ENCODE measurements at regions not wholly inside any gene's neighbourhood (a gene's known extent, or its start where the extent isn't known, plus 50 kb on each side); places are given as distances from the start of the nearest gene placed in this dataset.

DNA sequence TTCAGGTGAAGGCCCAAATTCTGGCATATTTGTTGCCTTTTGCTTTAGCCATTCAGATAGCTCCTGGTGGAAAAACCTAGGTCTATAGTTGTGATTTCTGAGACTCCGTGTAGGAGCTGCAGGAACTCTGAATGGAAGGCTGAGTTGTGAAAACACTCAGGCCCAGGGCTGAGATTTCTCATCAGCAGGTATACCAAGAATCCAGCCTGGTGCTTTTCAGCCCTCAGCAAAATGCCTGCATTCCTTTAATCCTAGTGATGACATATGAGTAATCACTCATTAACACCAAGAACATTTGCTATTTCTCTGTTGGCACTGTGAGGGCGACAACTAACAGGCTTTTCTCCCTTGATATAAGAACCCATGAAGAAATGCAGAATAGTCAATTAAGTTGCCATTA, 546.1 kb upstream of the MAN1A1 start:
- peaks cover 2% of the 10 kb centered on the region; the same call in 1 of the 2 replicates for H3K27me3 Mint-ChIP-seq (ENCODE audit: insufficient read depth)
- H3K4me1 Mint-ChIP-seq (ENCODE audit: low read depth) = no peaks in the 10 kb centered on the region
- H3K27ac Mint-ChIP-seq = no peak overlapping the region
- H3K36me3 Mint-ChIP-seq (ENCODE audit: low read depth) = no peaks in the 10 kb centered on the region
- no peak for DNase-seq
- TF ChIP-seq, protein P1, sequence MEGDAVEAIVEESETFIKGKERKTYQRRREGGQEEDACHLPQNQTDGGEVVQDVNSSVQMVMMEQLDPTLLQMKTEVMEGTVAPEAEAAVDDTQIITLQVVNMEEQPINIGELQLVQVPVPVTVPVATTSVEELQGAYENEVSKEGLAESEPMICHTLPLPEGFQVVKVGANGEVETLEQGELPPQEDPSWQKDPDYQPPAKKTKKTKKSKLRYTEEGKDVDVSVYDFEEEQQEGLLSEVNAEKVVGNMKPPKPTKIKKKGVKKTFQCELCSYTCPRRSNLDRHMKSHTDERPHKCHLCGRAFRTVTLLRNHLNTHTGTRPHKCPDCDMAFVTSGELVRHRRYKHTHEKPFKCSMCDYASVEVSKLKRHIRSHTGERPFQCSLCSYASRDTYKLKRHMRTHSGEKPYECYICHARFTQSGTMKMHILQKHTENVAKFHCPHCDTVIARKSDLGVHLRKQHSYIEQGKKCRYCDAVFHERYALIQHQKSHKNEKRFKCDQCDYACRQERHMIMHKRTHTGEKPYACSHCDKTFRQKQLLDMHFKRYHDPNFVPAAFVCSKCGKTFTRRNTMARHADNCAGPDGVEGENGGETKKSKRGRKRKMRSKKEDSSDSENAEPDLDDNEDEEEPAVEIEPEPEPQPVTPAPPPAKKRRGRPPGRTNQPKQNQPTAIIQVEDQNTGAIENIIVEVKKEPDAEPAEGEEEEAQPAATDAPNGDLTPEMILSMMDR (IDR thresholded peaks at IDR 0.05) = no peak
- H3K9me3 Mint-ChIP-seq = peaks cover 53% of the 10 kb centered on the region
- H3K4me3 Mint-ChIP-seq = no peak overlapping the region

DNA sequence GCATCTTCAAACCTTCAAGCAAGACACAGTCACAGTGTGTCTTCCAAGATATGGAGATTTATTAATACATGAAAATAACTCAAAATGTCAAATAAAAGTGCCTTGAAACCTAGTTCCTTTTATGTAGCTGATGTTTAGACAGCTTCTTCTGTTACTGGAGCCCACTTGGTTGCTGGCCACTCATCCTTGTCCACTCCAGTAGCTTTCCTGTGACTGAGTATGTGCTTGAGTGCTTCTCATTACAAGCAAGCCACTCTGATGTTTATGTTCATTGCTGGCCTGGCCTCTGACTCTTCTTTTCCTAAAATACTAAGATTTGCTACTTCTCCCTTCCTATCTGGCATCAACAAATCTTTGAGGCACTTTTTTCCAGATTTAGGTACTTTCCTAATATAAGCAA, 545.2 kb upstream of the MAN1A1 start:
- no peak for DNase-seq
- peaks cover 2% of the 10 kb centered on the region; the same call in 1 of the 2 replicates for H3K27me3 Mint-ChIP-seq (ENCODE audit: insufficient read depth)
- H3K36me3 Mint-ChIP-seq (ENCODE audit: low read depth) = no peaks in the 10 kb centered on the region
- no peaks in the 10 kb centered on the region for H3K4me1 Mint-ChIP-seq (ENCODE audit: low read depth)
- no peak overlapping the region for H3K27ac Mint-ChIP-seq
- H3K4me3 Mint-ChIP-seq = no peak overlapping the region
- H3K9me3 Mint-ChIP-seq = peaks cover 60% of the 10 kb centered on the region
- TF ChIP-seq, protein P1 (IDR thresholded peaks at IDR 0.05) = no peak

DNA sequence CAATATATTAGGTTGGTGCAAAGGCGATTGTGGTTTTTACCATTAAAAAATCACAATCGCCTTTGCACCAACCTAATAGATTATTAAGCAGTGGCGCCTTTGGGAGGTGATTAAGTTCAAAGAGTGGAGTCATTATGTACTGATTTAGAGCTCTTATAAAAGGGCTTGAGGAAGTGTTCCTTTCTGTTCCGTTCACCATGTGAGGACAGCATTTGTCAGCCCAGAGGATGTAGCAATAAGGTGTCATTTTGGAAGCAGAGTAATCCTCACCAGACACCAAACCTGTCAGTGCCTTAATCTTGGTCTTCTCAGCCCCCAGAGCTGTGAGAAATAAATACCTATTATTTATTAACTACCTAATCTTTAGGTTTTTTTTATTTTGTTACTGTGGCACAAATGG, 542.1 kb upstream of the MAN1A1 start:
- TF ChIP-seq, protein P1 (IDR thresholded peaks at IDR 0.05) = no peak
- peaks cover 59% of the 10 kb centered on the region for H3K9me3 Mint-ChIP-seq
- peaks cover 2% of the 10 kb centered on the region; the same call in 1 of the 2 replicates for H3K27me3 Mint-ChIP-seq (ENCODE audit: insufficient read depth)
- H3K36me3 Mint-ChIP-seq (ENCODE audit: low read depth) = no peaks in the 10 kb centered on the region
- no peak overlapping the region for H3K4me3 Mint-ChIP-seq
- no peak for DNase-seq
- no peaks in the 10 kb centered on the region for H3K4me1 Mint-ChIP-seq (ENCODE audit: low read depth)
- H3K27ac Mint-ChIP-seq = no peak overlapping the region

DNA sequence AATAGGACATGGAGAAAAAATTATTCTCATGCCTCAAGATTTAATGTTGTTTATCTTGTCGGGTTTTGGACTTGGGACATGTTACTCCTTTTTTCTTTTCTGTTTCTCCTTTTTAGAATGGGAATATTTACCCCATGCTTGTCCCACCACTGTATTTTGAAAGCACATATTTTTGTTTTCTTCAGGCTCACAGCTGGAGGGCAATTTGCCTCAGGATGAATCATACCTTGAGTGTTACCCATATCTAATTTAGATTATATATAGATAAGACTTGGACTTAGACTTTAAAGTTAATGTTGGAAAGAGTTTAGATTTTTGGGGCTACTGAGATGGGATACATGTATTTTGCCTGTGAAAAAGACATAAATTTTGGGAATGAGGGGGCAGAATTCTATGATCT, 541.6 kb upstream of the MAN1A1 start:
- Mint-ChIP-seq H3K27me3 (ENCODE audit: insufficient read depth) (peaks cover 2% of the 10 kb centered on the region; the same call in 1 of the 2 replicates), H3K4me1 (ENCODE audit: low read depth) (no peaks in the 10 kb centered on the region), H3K27ac (no peak overlapping the region), H3K4me3 (no peak overlapping the region), H3K36me3 (ENCODE audit: low read depth) (no peaks in the 10 kb centered on the region), H3K9me3 (peaks cover 60% of the 10 kb centered on the region)
- no peak for DNase-seq
- TF ChIP-seq, protein P1 (IDR thresholded peaks at IDR 0.05) = no peak

DNA sequence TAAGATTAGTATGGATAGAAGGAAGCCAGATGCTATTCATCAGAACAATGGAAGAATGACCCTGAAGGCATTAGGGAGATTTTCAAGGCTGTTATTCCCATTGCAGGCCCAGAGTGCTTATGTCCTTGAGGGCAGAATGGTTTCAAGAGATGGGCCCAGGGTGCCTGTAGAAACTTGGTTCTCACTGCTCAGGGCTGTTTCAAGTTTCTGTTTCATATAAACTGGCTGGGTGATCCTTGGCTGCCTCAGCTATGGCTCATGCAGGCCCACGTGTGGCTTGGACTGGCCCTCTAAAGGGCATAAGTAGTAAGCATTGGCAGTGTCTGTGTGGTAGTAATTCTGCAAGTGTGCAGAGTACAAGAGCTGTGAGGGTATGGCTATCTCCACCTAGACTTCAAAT, 540.9 kb upstream of the MAN1A1 start:
- Mint-ChIP-seq H3K4me3 (no peak overlapping the region), H3K9me3 (peaks cover 60% of the 10 kb centered on the region), H3K4me1 (ENCODE audit: low read depth) (no peaks in the 10 kb centered on the region), H3K27me3 (ENCODE audit: insufficient read depth) (peaks cover 2% of the 10 kb centered on the region; the same call in 1 of the 2 replicates), H3K27ac (no peak overlapping the region), H3K36me3 (ENCODE audit: low read depth) (no peaks in the 10 kb centered on the region)
- no peak for DNase-seq
- TF ChIP-seq, protein P1 (IDR thresholded peaks at IDR 0.05) = no peak

DNA sequence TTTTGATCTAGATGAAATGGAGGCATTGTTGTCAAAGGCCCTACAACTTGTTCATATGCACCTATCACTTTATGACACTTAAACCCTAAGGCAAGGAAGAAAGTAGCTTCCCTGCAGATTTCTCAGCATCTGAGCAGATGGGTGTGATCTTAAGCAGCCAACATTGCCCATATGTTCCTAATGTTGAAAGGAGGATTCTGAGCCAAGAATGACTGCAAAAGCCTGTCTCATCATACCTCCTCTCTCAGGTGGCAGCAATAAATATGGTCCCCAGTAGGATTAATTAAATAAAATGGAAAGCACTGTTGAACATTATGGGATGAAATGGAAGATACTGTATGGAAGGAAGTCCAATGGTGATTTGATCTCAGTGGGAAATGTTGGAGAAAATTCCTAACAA, 538.1 kb upstream of the MAN1A1 start:
- no peak overlapping the region for H3K27ac Mint-ChIP-seq
- H3K36me3 Mint-ChIP-seq (ENCODE audit: low read depth) = peaks cover 4% of the 10 kb centered on the region; the same call in 1 of the 2 replicates
- H3K4me1 Mint-ChIP-seq (ENCODE audit: low read depth) = no peaks in the 10 kb centered on the region
- no peak for DNase-seq
- no peak overlapping the region for H3K4me3 Mint-ChIP-seq
- H3K27me3 Mint-ChIP-seq (ENCODE audit: insufficient read depth) = no peaks in the 10 kb centered on the region
- peaks cover 67% of the 10 kb centered on the region for H3K9me3 Mint-ChIP-seq
- TF ChIP-seq, protein P1 (IDR thresholded peaks at IDR 0.05) = no peak

All from HFFc6 (cell line).